GM18873 (cell line): ENCODE measurements at regions not wholly inside any gene's neighbourhood (a gene's known extent, or its start where the extent isn't known, plus 50 kb on each side); places are given as distances from the start of the nearest gene placed in this dataset.
"Not testable (repeated sequence)": the region's sequence is repeated elsewhere in the genome, so short reads cannot be mapped to it uniquely, and the experiment has no call there.

Source experiments
- ATAC-seq: cut with Tn5 transposase; IDR thresholded peaks from one replicate; pipeline ENCODE4 v1.9.1; 2021; ENCODE audit warnings: mild to moderate bottlenecking, moderate library complexity, moderate number of reproducible peaks; ENCODE audit not compliant: unreplicated experiment, low FRiP score

- not testable (repeated sequence) for ATAC-seq
Measured at GRCh38 chr16:29224675-29225074, 181.8 kb downstream of the NPIPB11 start.

GRCh38 chr16:29222615-29223014 is 183.9 kb downstream of the NPIPB11 start:
- not testable (repeated sequence) for ATAC-seq

- not testable (repeated sequence) for ATAC-seq
Measured at GRCh38 chr16:29222008-29222407, 184.5 kb downstream of the NPIPB11 start.

GRCh38 chr16:29221281-29221955 is 185.1 kb downstream of the NPIPB11 start:
- ATAC-seq: not testable (repeated sequence)

- not testable (repeated sequence) for ATAC-seq
Measured at GRCh38 chr16:29220647-29221191, 185.8 kb downstream of the NPIPB11 start.

- not testable (repeated sequence) for ATAC-seq
Measured at GRCh38 chr16:29219966-29220646, 186.4 kb downstream of the NPIPB11 start.

- not testable (repeated sequence) for ATAC-seq
Measured at GRCh38 chr16:29219562-29219961, 186.9 kb downstream of the NPIPB11 start.

- ATAC-seq: not testable (repeated sequence)
Measured at GRCh38 chr16:29218649-29219048, 187.9 kb downstream of the NPIPB11 start.

- ATAC-seq: not testable (repeated sequence)
Measured at GRCh38 chr16:29218171-29218570, 188.3 kb downstream of the NPIPB11 start.

- not testable (repeated sequence) for ATAC-seq
Measured at GRCh38 chr16:29217752-29218126, 188.8 kb downstream of the NPIPB11 start.

- ATAC-seq: not testable (repeated sequence)
Measured at GRCh38 chr16:29217104-29217751, 189.3 kb downstream of the NPIPB11 start.

GRCh38 chr16:29213770-29214169 is 192.7 kb downstream of the NPIPB11 start:
- not testable (repeated sequence) for ATAC-seq

- ATAC-seq: not testable (repeated sequence)
Measured at GRCh38 chr16:29213251-29213650, 193.3 kb downstream of the NPIPB11 start.

- ATAC-seq: not testable (repeated sequence)
Measured at GRCh38 chr16:29212084-29213027, 194.2 kb downstream of the NPIPB11 start.

GRCh38 chr16:29211456-29211855 is 195.1 kb downstream of the NPIPB11 start:
- not testable (repeated sequence) for ATAC-seq

GRCh38 chr16:29210299-29211150 is 196.0 kb downstream of the NPIPB11 start:
- ATAC-seq: not testable (repeated sequence)

GRCh38 chr16:29206120-29206519 is 200.4 kb downstream of the NPIPB11 start:
- ATAC-seq: not testable (repeated sequence)

- not testable (repeated sequence) for ATAC-seq
Measured at GRCh38 chr16:29205151-29205550, 201.4 kb downstream of the NPIPB11 start.

GRCh38 chr16:29204806-29205135 is 201.7 kb downstream of the NPIPB11 start:
- no peak for ATAC-seq
